Stomach (tissue), 8 donors: ENCODE measurements at regions not wholly inside any gene's neighbourhood (a gene's known extent, or its start where the extent isn't known, plus 50 kb on each side); places are given as distances from the start of the nearest gene placed in this dataset.

Source experiments
- DNase-seq, 2 donors: peaks; one replicate each; pipeline versions ENCODE4 v3.0.0 to v3.0.0-alpha.2; 2013 to 2019
- H3K27ac ChIP-seq, 5 donors: fragments of 200-600 bp in 4 of 5; sonication (generic) in 4 of 5; one replicate each; pipeline ENCODE4 v1.5.1; 2013 to 2019; ENCODE audit warnings: mild to moderate bottlenecking in 1 of 5, moderate library complexity in 1 of 5
- H3K27me3 ChIP-seq, 3 donors: fragments of 200-600 bp; sonication (generic); one replicate each; pipeline ENCODE4 v1.5.1; 2017 to 2019; ENCODE audit warnings: mixed run types in 1 of 3
- H3K36me3 ChIP-seq, 4 donors: fragments of 200-600 bp; sonication (generic); 1 replicate in 3 of 4; 2 replicates in 1 of 4; pipeline ENCODE4 v1.5.1; 2016 to 2019
- H3K4me1 ChIP-seq, 4 donors: fragments of 200-600 bp; sonication (generic); one replicate each; pipeline ENCODE4 v1.5.1; 2016 to 2019
- H3K4me3 ChIP-seq, 4 donors: fragments of 200-600 bp; sonication (generic) in 3 of 4; one replicate each; pipeline ENCODE4 v1.5.1; 2016 to 2019; ENCODE audit warnings: mild to moderate bottlenecking in 1 of 4
- H3K9me3 ChIP-seq, 4 donors: fragments of 200-600 bp; sonication (generic); one replicate each; pipeline ENCODE4 v1.5.1; 2016 to 2019
- EP300 ChIP-seq: sonication (generic); formaldehyde crosslinking; IDR thresholded peaks from one replicate; pipeline ENCODE4 v1.6.1; 2017; ENCODE audit warnings: antibody characterized with exemption
- POLR2A ChIP-seq, 4 donors: fragments of 450-650 bp; IDR thresholded peaks; one replicate each; pipeline ENCODE4 v1.6.1; 2016; ENCODE audit warnings: antibody characterized with exemption in 4 of 4, control low read depth in 2 of 4, mild to moderate bottlenecking in 1 of 4, moderate library complexity in 1 of 4
- POLR2AphosphoS5 ChIP-seq, 3 donors: sonication (generic); formaldehyde crosslinking; IDR thresholded peaks; one replicate each; pipeline ENCODE4 v1.6.1; 2016; ENCODE audit warnings: antibody characterized with exemption in 3 of 3
- WGBS, 5 donors: extraction: QIAGEN DNeasy Blood & Tissue Kit in 3 of 5; methylation state at CpG; one replicate each; pipeline versions ENCODE4 v1.1.5 to v1.1.7; 2013 to 2018; 5-methylcytosine and 5-hydroxymethylcytosine counted together
- intact Hi-C: fragments of 100-400 bp; cut with DNase I; formaldehyde crosslinking; loops from one replicate; pipeline ENCODE4 v1.15.1; 2023; ENCODE audit warnings: low total_unique reads
- TF ChIP-seq, protein P1 (sequence below), 7 experiments: fragments of 450-650 bp in 4 of 7; fragments of 200-600 bp in 3 of 7; sonication (generic) in 3 of 7; IDR thresholded peaks; one replicate each; pipeline ENCODE4 v1.5.1; 2016 to 2019; ENCODE audit warnings: antibody characterized with exemption in 7 of 7, control low read depth in 2 of 7, mild to moderate bottlenecking in 1 of 7
- donor health status: healthy with polysubstance abuse.
- donor health status: Bipolar disorder and iron deficiency.
- donor health status: healthy.

DNA sequence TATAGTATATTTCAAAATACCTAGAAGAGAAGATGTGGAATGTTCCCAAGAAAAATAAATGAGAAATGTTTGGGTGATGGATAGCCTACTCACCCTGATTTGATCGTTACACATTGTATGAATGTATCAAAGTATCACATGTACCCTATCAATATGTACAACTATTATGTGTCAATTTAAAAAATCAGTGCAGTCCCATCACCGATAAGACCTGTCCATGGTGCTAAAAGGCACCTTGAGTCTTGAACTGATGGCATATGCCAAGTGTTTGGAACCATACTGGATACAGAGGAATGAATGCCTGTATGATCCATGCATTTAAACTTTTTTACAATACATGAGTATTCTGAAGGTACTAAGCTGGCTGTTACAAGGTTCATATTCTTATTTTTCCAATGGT, 50.2 kb upstream of the ZNF835 start:
- no peak for DNase-seq
- H3K27me3 ChIP-seq, result no peaks in the 10 kb centered on the region
- H3K27ac ChIP-seq, result no peak overlapping the region
- intact Hi-C loops, result no loop called here
- H3K9me3 ChIP-seq, result peaks cover 0 to 64% (median 21%) of the 10 kb centered on the region in 4 donors
- H3K4me3 ChIP-seq, result no peak overlapping the region
- whole genome bisulfite sequencing, 5 donors, result 48 to 78% (median 64%) methylated on average over 2 of the region's 2 CpGs
- H3K4me1 ChIP-seq, result no peaks in the 10 kb centered on the region
- no peak for TF ChIP-seq POLR2A (IDR thresholded peaks at IDR 0.05)
- TF ChIP-seq POLR2AphosphoS5 (IDR thresholded peaks at IDR 0.05), result no peak
- TF ChIP-seq EP300, result no peak
- TF ChIP-seq, protein P1, sequence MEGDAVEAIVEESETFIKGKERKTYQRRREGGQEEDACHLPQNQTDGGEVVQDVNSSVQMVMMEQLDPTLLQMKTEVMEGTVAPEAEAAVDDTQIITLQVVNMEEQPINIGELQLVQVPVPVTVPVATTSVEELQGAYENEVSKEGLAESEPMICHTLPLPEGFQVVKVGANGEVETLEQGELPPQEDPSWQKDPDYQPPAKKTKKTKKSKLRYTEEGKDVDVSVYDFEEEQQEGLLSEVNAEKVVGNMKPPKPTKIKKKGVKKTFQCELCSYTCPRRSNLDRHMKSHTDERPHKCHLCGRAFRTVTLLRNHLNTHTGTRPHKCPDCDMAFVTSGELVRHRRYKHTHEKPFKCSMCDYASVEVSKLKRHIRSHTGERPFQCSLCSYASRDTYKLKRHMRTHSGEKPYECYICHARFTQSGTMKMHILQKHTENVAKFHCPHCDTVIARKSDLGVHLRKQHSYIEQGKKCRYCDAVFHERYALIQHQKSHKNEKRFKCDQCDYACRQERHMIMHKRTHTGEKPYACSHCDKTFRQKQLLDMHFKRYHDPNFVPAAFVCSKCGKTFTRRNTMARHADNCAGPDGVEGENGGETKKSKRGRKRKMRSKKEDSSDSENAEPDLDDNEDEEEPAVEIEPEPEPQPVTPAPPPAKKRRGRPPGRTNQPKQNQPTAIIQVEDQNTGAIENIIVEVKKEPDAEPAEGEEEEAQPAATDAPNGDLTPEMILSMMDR (IDR thresholded peaks at IDR 0.05), result no peak
- no peaks in the 10 kb centered on the region for H3K36me3 ChIP-seq
